K562 (cell line): ENCODE measurements at regions not wholly inside any gene's neighbourhood (a gene's known extent, or its start where the extent isn't known, plus 50 kb on each side); places are given as distances from the start of the nearest gene placed in this dataset.

Experiments used
- ATAC-seq: fragments of 200-7000 bp; cut with Tn5 transposase; 3 replicates; pipeline ENCODE4 v1.9.1; 2020; ENCODE audit warnings: moderate library complexity
- BruUV-seq: library from RNA; stranded (reverse); fragments of 400-500 nt; replicated peaks from 2 replicates; lab custom pipeline; 2021; lab: Mats Ljungman, UMichigan
- CTCF ChIA-PET: fragments of 300-600 bp; formaldehyde crosslinking; extraction: SDS; loops from one replicate; lab custom pipeline; 2021; ENCODE audit warnings: low intra/inter-chr PET ratio; lab: Yijun Ruan, JAX
- POLR2A ChIA-PET: fragments of 300-600, 350-650 bp; sonication (Branson Sonifier 250); formaldehyde crosslinking; extraction: SDS; loops from one replicate; lab custom pipeline; 2021; ENCODE audit warnings: antibody characterized with exemption, inconsistent platforms; lab: Yijun Ruan, JAX
- DNase-seq, 4 experiments: peaks; one replicate each; pipeline versions ENCODE4 v3.0.0 to v3.0.0-alpha.2; 2011 to 2018; ENCODE audit warnings: low spot score in 3 of 4, mixed read lengths in 3 of 4; ENCODE audit errors: extremely low read depth in 1 of 4
- FAIRE-seq: peaks from 2 replicates; lab custom pipeline; 2011; peaks lifted over from hg19 to GRCh38; lab: Jason Lieb, UNC
- H2AFZ ChIP-seq: 2 replicates; pipeline ENCODE4 v1.6.0; 2011; ENCODE audit warnings: low read depth, low read length, control low read depth, inconsistent platforms
- H3K27ac ChIP-seq: fragments of 200-600 bp; 3 replicates; pipeline ENCODE4 v1.8.0; 2011; ENCODE audit warnings: low read depth, mild to moderate bottlenecking, control low read depth, inconsistent platforms, low read length, moderate library complexity, mixed read lengths; ENCODE audit errors: extremely low read depth
- H3K27me3 ChIP-seq, 2 experiments: fragments of 300-600 bp in 1 of 2; 2 replicates in 1 of 2; 3 replicates in 1 of 2; pipeline versions ENCODE4 v1.6.0 to v1.8.0; 2011; ENCODE audit warnings: inconsistent platforms in 2 of 2, low read length in 2 of 2, mild to moderate bottlenecking in 1 of 2, mixed read lengths in 1 of 2, moderate library complexity in 1 of 2; ENCODE audit not compliant: control insufficient read depth in 2 of 2, insufficient read depth in 2 of 2
- H3K36me3 ChIP-seq: fragments of 300-600 bp; 3 replicates; pipeline ENCODE4 v1.8.0; 2011; ENCODE audit warnings: mild to moderate bottlenecking, low read length, inconsistent platforms; ENCODE audit not compliant: control insufficient read depth, insufficient read depth
- H3K4me1 ChIP-seq, 2 experiments: fragments of 200-600 bp in 1 of 2; replicated peaks in 1 of 2; 2 replicates in 1 of 2; 3 replicates in 1 of 2; pipeline versions ENCODE4 v1.5.1 to v1.8.0; 2011; ENCODE audit warnings: inconsistent platforms in 2 of 2, low read length in 2 of 2, mild to moderate bottlenecking in 1 of 2, mixed read lengths in 1 of 2, moderate library complexity in 1 of 2; ENCODE audit not compliant: control insufficient read depth in 2 of 2, insufficient read depth in 2 of 2
- H3K4me2 ChIP-seq: 2 replicates; pipeline ENCODE4 v1.6.1; 2011; ENCODE audit warnings: low read length, control low read depth, inconsistent platforms, mixed read lengths; ENCODE audit not compliant: insufficient read depth
- H3K4me3 ChIP-seq: fragments of 200-600 bp; sonication (generic), shearing (Covaris generic); 2 replicates; pipeline ENCODE4 v1.5.1; 2016; ENCODE audit warnings: control low read depth, inconsistent platforms
- H3K79me2 ChIP-seq: fragments of 200-600 bp; 3 replicates; pipeline ENCODE4 v1.8.0; 2011; ENCODE audit warnings: low read length, inconsistent platforms; ENCODE audit not compliant: control insufficient read depth, insufficient read depth
- H3K9ac ChIP-seq, 2 experiments: 2 replicates each; pipeline versions ENCODE4 v1.6.0 to v1.6.1; 2011; ENCODE audit warnings: low read depth in 2 of 2, low read length in 2 of 2, control low read depth in 1 of 2, inconsistent platforms in 1 of 2, mild to moderate bottlenecking in 1 of 2, mixed read lengths in 1 of 2; ENCODE audit not compliant: insufficient read depth in 1 of 2
- H3K9me1 ChIP-seq: one replicate; pipeline ENCODE4 v1.6.0; 2011; ENCODE audit warnings: inconsistent platforms, mild to moderate bottlenecking, low read length, moderate library complexity; ENCODE audit not compliant: control insufficient read depth, insufficient read depth
- H3K9me3 ChIP-seq: replicated peaks from 2 replicates; pipeline ENCODE4 v1.5.1; 2011; ENCODE audit warnings: low read depth, low read length, inconsistent platforms; ENCODE audit not compliant: control insufficient read depth, insufficient read depth
- H4K20me1 ChIP-seq: replicated peaks from 2 replicates; pipeline ENCODE4 v1.6.1; 2011; ENCODE audit warnings: low read length, inconsistent platforms, mixed read lengths; ENCODE audit not compliant: control insufficient read depth, insufficient read depth
- ARID4B ChIP-seq: sonication (generic); formaldehyde crosslinking; IDR thresholded peaks from 2 replicates; pipeline ENCODE4 v1.8.0; 2022; ENCODE audit warnings: mild to moderate bottlenecking, missing genetic modification reagents
- CUX1 ChIP-seq: fragments of 200-800 bp; sonication (Bioruptor generic); IDR thresholded peaks from 2 replicates; pipeline ENCODE4 v1.6.1; 2016; ENCODE audit warnings: missing genetic modification characterization, missing compliant biosample characterization
- E2F1 ChIP-seq: sonication (generic); formaldehyde crosslinking; IDR thresholded peaks from 2 replicates; pipeline ENCODE4 v1.8.1; 2023; ENCODE audit warnings: mild to moderate bottlenecking, missing genetic modification reagents, moderate library complexity
- HDAC1 ChIP-seq, 2 experiments: fragments of 450-650 bp; IDR thresholded peaks; 2 replicates each; pipeline ENCODE4 v1.6.1; 2016 to 2017; ENCODE audit warnings: inconsistent platforms in 1 of 2, mild to moderate bottlenecking in 1 of 2, moderate library complexity in 1 of 2
- MAZ ChIP-seq, 2 experiments: fragments of 450-650 bp in 1 of 2; sonication (generic) in 1 of 2; formaldehyde crosslinking; IDR thresholded peaks in 1 of 2; conservative IDR thresholded peaks in 1 of 2; 2 replicates each; pipeline versions ENCODE4 v1.4.0 to v1.5.0; 2020; ENCODE audit warnings: mild to moderate bottlenecking in 1 of 2, missing genetic modification reagents in 1 of 2
- NR4A1 ChIP-seq, 2 experiments: fragments of 250-450 bp in 1 of 2; fragments of 450-650 bp in 1 of 2; sonication (Bioruptor Pico) in 1 of 2; IDR thresholded peaks; 2 replicates each; pipeline versions ENCODE4 v1.4.0 to v1.6.1; 2016 to 2020; ENCODE audit warnings: mild to moderate bottlenecking in 2 of 2, missing compliant biosample characterization in 1 of 2, missing genetic modification characterization in 1 of 2, moderate library complexity in 1 of 2
- PRMT5 ChIP-seq: sonication (generic); formaldehyde crosslinking; IDR thresholded peaks from 2 replicates; pipeline ENCODE4 v1.5.0; 2020; ENCODE audit warnings: missing genetic modification reagents
- RAD51 ChIP-seq: fragments of 450-650 bp; IDR thresholded peaks from 2 replicates; pipeline ENCODE4 v1.7.1; 2016; ENCODE audit warnings: low read depth, mild to moderate bottlenecking, borderline replicate concordance
- RBFOX2 ChIP-seq: fragments of 200-400 bp; formaldehyde crosslinking; IDR thresholded peaks from 2 replicates; pipeline ENCODE4 v1.6.1; 2017; ENCODE audit warnings: low read depth, mild to moderate bottlenecking, low read length, moderate library complexity
- SMC3 ChIP-seq: conservative IDR thresholded peaks from 2 replicates; pipeline ENCODE4 v1.6.1; 2011; ENCODE audit warnings: low read depth, low read length, improper control_type of control experiment; ENCODE audit not compliant: insufficient read depth
- ZBTB8A ChIP-seq: fragments of 450-650 bp; IDR thresholded peaks from 2 replicates; pipeline ENCODE4 v1.6.1; 2018; ENCODE audit warnings: mild to moderate bottlenecking, moderate library complexity; ENCODE audit not compliant: partially characterized antibody
- WGBS: fragments of 100-300 bp; shearing (Covaris generic); methylation state at CpG from one replicate; pipeline ENCODE4 v1.1.6; 2016; ENCODE audit warnings: low coverage, mixed read lengths; ENCODE audit not compliant: insufficient coverage; ENCODE audit errors: missing lambda C conversion rate; 5-methylcytosine and 5-hydroxymethylcytosine counted together
- in situ Hi-C: fragments of 300-500 bp; cut with MboI; formaldehyde crosslinking; loops from 4 replicates; pipeline ENCODE4 v1.15.0; 2018; ENCODE audit warnings: inconsistent platforms, mixed read lengths
- intact Hi-C: fragments of 100-400 bp; cut with micrococcal nuclease; formaldehyde crosslinking; loops from 2 replicates; pipeline ENCODE4 v1.14.2; 2022

- H3K9ac ChIP-seq, result no peak overlapping the region
- CTCF ChIA-PET, result no interaction called here
- WGBS, result 0% methylated on average over 3 of the region's 3 CpGs
- no peaks in the 10 kb centered on the region for H3K9me1 ChIP-seq
- no peaks in the 10 kb centered on the region for H3K36me3 ChIP-seq
- no peaks in the 10 kb centered on the region for H4K20me1 ChIP-seq
- H3K27me3 ChIP-seq, result no peaks in the 10 kb centered on the region
- POLR2A ChIA-PET, result no interaction called here
- no peaks in the 10 kb centered on the region for H3K4me1 ChIP-seq
- in situ Hi-C loops (no loop called here), intact Hi-C loops (no loop called here)
- no TSS peak for BruUV-seq
- H3K4me3 ChIP-seq, result no peak overlapping the region
- no peak for ATAC-seq
- no peak for FAIRE-seq
- DNase-seq, result no peak
- H3K9me3 ChIP-seq, result no peaks in the 10 kb centered on the region
- no peak overlapping the region for H2AFZ ChIP-seq
- no peaks in the 10 kb centered on the region for H3K79me2 ChIP-seq
- H3K27ac ChIP-seq, result no peak overlapping the region
- H3K4me2 ChIP-seq, result no peak overlapping the region
- TF ChIP-seq HDAC1 (IDR thresholded peaks at IDR 0.05) (no peak), ZBTB8A (no peak), NR4A1 (CRISPR knock-in tag; IDR thresholded peaks at IDR 0.05) (no peak), NR4A1 (tag; IDR thresholded peaks at IDR 0.05) (no peak), PRMT5 (no peak), RBFOX2 (no peak), E2F1 (CRISPR knock-in tag) (no peak), CUX1 (no peak), MAZ (CRISPR knock-in tag; conservative IDR thresholded peaks at IDR 0.05 in 1 of 2, IDR thresholded peaks at IDR 0.05 in 1 of 2) (no peak), RAD51 (no peak), SMC3 (no peak), ARID4B (CRISPR knock-in tag) (no peak)
Observed at GRCh38 chr5:42157215-42157614, 232.1 kb downstream of the FBXO4 start.
